HepG2 (cell line): ENCODE measurements at regions not wholly inside any gene's neighbourhood (a gene's known extent, or its start where the extent isn't known, plus 50 kb on each side); places are given as distances from the start of the nearest gene placed in this dataset.

ENCODE experiments used
- CENPX ChIP-seq: sonication (generic); formaldehyde crosslinking; IDR thresholded peaks from 2 replicates; pipeline ENCODE4 v1.9.0; 2021; ENCODE audit warnings: mild to moderate bottlenecking, missing genetic modification reagents, moderate library complexity
- TCF12 ChIP-seq, 2 experiments: fragments of 450-650 bp in 1 of 2; sonication (generic) in 1 of 2; formaldehyde crosslinking in 1 of 2; IDR thresholded peaks; 2 replicates each; pipeline versions ENCODE4 v1.6.1 to v1.8.0; 2017 to 2022; ENCODE audit warnings: antibody characterized with exemption in 1 of 2, mild to moderate bottlenecking in 1 of 2, missing genetic modification reagents in 1 of 2, moderate library complexity in 1 of 2
- ZNF329 ChIP-seq: sonication (generic); formaldehyde crosslinking; IDR thresholded peaks from 2 replicates; pipeline ENCODE4 v1.9.0; 2021; ENCODE audit warnings: low read depth, mild to moderate bottlenecking, missing genetic modification reagents
- ZNF878 ChIP-seq: sonication (generic); formaldehyde crosslinking; IDR thresholded peaks from 2 replicates; pipeline ENCODE4 v1.8.1; 2023; ENCODE audit warnings: mild to moderate bottlenecking, missing genetic modification reagents, moderate library complexity
- TF ChIP-seq, protein P1 (sequence below): IDR thresholded peaks from 2 replicates; pipeline ENCODE4 v1.6.1; 2012; ENCODE audit warnings: inconsistent platforms
- TF ChIP-seq, protein P2 (sequence below): sonication (generic); formaldehyde crosslinking; IDR thresholded peaks from 2 replicates; pipeline ENCODE4 v1.5.0; 2020; ENCODE audit warnings: missing genetic modification reagents, mild to moderate bottlenecking, borderline replicate concordance
- TF ChIP-seq, protein P3 (sequence below): sonication (generic); formaldehyde crosslinking; IDR thresholded peaks from 2 replicates; pipeline ENCODE4 v1.5.0; 2020; ENCODE audit warnings: mild to moderate bottlenecking, missing genetic modification reagents, moderate library complexity

DNA sequence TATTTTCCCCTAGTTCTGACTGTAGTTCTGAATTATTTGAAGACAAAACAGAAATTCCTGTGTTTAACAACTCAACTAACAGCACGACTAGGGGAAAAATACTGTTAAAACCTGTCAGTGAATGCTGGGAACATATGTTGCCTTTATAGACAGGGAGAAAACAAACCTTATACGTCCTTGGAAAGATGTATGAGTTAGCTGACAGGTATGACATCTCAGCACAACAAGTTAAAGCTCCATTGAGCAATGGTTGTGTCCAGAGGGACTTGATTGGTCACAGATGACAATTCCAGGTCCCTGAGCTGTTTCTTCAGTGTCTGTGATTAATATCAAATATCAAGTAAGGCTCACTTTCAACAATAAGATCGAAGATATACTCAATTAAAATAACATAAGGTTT is 58.2 kb upstream of the DDIT4L start:
- no peak for TF ChIP-seq ZNF878 (CRISPR knock-in tag)
- TF ChIP-seq, protein P1, sequence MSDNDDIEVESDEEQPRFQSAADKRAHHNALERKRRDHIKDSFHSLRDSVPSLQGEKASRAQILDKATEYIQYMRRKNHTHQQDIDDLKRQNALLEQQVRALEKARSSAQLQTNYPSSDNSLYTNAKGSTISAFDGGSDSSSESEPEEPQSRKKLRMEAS = no peak
- no peak for TF ChIP-seq CENPX (CRISPR knock-in tag)
- TF ChIP-seq TCF12 (IDR thresholded peaks at IDR 0.05) = no peak
- no peak for TF ChIP-seq TCF12 (CRISPR knock-in tag; IDR thresholded peaks at IDR 0.05)
- TF ChIP-seq ZNF329 (CRISPR knock-in tag) = no peak
- TF ChIP-seq, protein P2, sequence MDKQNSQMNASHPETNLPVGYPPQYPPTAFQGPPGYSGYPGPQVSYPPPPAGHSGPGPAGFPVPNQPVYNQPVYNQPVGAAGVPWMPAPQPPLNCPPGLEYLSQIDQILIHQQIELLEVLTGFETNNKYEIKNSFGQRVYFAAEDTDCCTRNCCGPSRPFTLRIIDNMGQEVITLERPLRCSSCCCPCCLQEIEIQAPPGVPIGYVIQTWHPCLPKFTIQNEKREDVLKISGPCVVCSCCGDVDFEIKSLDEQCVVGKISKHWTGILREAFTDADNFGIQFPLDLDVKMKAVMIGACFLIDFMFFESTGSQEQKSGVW (CRISPR knock-in tag) = no peak
- TF ChIP-seq, protein P3, sequence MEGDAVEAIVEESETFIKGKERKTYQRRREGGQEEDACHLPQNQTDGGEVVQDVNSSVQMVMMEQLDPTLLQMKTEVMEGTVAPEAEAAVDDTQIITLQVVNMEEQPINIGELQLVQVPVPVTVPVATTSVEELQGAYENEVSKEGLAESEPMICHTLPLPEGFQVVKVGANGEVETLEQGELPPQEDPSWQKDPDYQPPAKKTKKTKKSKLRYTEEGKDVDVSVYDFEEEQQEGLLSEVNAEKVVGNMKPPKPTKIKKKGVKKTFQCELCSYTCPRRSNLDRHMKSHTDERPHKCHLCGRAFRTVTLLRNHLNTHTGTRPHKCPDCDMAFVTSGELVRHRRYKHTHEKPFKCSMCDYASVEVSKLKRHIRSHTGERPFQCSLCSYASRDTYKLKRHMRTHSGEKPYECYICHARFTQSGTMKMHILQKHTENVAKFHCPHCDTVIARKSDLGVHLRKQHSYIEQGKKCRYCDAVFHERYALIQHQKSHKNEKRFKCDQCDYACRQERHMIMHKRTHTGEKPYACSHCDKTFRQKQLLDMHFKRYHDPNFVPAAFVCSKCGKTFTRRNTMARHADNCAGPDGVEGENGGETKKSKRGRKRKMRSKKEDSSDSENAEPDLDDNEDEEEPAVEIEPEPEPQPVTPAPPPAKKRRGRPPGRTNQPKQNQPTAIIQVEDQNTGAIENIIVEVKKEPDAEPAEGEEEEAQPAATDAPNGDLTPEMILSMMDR (CRISPR knock-in tag) = no peak
